ENCODE measurements at regions not wholly inside any gene's neighbourhood (a gene's known extent, or its start where the extent isn't known, plus 50 kb on each side); places are given as distances from the start of the nearest gene placed in this dataset.

- TF ChIP-seq CTCF (IDR thresholded peaks at IDR 0.05; ENCODE audit: insufficient read depth, low read length) (peak; percentile 3), GABPA (IDR thresholded peaks at IDR 0.05; ENCODE audit: low read depth) (no peak), POLR2AphosphoS5 (IDR thresholded peaks at IDR 0.05; ENCODE audit: low read depth) (no peak), SPI1 (IDR thresholded peaks at IDR 0.05; ENCODE audit: borderline replicate concordance, low read depth) (no peak)
- TF ChIP-seq, protein P1, sequence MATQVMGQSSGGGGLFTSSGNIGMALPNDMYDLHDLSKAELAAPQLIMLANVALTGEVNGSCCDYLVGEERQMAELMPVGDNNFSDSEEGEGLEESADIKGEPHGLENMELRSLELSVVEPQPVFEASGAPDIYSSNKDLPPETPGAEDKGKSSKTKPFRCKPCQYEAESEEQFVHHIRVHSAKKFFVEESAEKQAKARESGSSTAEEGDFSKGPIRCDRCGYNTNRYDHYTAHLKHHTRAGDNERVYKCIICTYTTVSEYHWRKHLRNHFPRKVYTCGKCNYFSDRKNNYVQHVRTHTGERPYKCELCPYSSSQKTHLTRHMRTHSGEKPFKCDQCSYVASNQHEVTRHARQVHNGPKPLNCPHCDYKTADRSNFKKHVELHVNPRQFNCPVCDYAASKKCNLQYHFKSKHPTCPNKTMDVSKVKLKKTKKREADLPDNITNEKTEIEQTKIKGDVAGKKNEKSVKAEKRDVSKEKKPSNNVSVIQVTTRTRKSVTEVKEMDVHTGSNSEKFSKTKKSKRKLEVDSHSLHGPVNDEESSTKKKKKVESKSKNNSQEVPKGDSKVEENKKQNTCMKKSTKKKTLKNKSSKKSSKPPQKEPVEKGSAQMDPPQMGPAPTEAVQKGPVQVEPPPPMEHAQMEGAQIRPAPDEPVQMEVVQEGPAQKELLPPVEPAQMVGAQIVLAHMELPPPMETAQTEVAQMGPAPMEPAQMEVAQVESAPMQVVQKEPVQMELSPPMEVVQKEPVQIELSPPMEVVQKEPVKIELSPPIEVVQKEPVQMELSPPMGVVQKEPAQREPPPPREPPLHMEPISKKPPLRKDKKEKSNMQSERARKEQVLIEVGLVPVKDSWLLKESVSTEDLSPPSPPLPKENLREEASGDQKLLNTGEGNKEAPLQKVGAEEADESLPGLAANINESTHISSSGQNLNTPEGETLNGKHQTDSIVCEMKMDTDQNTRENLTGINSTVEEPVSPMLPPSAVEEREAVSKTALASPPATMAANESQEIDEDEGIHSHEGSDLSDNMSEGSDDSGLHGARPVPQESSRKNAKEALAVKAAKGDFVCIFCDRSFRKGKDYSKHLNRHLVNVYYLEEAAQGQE (IDR thresholded peaks at IDR 0.05; ENCODE audit: insufficient replicate concordance, low read depth), result no peak
Observed at GRCh38 chr5:108681079-108681921, 66.4 kb upstream of the FER start.

Data from HL-60 (cell line).